ENCODE measurements at regions not wholly inside any gene's neighbourhood (a gene's known extent, or its start where the extent isn't known, plus 50 kb on each side); places are given as distances from the start of the nearest gene placed in this dataset.

DNA sequence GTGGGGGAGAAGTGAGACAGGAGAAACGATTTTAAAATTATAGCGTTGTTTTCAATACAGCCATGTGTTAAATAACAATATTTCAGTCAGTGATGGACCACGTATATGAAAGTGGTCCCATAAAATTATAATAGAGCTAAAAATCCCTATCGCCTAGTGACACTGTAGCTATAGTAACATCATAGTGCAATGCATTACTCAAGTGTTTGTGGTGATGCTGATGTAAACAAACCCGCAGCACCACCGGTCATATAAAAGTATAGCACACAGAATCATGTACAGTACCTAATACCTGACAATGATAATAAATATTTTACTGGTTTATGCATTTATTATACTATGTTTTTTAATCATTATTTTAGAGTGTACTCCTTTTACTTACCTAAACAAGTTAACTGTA, 407.4 kb upstream of the SEMA6A start:
- Histone ChIP-seq H3K4me1 (no peaks in the 10 kb centered on the region), H3K27ac (no peak overlapping the region), H3K4me3 (no peak overlapping the region), H3K27me3 (no peaks in the 10 kb centered on the region), H3K36me3 (no peaks in the 10 kb centered on the region), H3K9me3 (no peaks in the 10 kb centered on the region)
- TF ChIP-seq, protein P1, sequence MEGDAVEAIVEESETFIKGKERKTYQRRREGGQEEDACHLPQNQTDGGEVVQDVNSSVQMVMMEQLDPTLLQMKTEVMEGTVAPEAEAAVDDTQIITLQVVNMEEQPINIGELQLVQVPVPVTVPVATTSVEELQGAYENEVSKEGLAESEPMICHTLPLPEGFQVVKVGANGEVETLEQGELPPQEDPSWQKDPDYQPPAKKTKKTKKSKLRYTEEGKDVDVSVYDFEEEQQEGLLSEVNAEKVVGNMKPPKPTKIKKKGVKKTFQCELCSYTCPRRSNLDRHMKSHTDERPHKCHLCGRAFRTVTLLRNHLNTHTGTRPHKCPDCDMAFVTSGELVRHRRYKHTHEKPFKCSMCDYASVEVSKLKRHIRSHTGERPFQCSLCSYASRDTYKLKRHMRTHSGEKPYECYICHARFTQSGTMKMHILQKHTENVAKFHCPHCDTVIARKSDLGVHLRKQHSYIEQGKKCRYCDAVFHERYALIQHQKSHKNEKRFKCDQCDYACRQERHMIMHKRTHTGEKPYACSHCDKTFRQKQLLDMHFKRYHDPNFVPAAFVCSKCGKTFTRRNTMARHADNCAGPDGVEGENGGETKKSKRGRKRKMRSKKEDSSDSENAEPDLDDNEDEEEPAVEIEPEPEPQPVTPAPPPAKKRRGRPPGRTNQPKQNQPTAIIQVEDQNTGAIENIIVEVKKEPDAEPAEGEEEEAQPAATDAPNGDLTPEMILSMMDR (IDR thresholded peaks at IDR 0.05), result no peak
- no peak for TF ChIP-seq POLR2A (IDR thresholded peaks at IDR 0.05)
- DNase-seq, result no peak
- intact Hi-C loops (cut with DNase I), result no loop called here
- WGBS, 2 donors, result 77 to 87% methylated on average over 6 of the region's 6 CpGs

DNA sequence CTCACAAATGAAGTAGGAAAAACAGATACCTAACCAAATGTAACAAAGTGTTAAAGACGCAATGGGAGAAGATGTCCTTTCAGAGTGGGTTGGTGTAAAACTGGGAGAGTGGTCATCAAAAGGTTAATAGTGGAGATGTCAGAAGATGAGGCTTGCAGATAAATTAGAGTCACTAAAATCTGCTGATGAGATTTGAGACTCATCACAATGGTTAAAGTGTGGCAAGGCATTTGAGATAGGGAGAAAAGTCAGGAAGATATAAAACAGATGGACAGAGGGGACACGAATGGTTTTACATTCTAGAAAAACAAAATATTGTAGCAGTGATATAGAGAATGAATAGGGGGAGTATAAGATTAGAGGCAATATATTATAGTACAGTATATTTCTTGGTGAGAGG, 406.0 kb upstream of the SEMA6A start:
- H3K27ac ChIP-seq, result no peak overlapping the region
- H3K27me3 ChIP-seq, result no peaks in the 10 kb centered on the region
- no peak for DNase-seq

DNA sequence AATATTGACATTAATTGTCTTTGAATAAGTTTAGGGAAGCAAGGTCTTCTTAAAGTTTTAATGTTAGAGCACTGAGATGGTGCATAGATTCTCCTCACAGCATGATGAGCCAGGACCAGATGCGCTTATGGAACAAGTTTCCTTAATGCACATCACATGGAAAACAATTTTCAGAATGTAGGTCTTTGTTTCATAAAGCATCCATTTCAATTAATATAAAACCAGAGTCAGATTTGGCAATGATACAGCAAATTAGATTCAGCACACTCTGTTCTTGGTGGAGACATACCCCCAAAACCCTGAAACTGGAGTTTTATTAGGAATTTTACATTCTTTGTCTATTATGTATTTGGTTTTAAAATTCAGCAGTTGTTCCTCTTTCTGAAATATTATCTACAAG, 402.1 kb upstream of the SEMA6A start:
- DNase-seq, result no peak
- TF ChIP-seq, protein P1 (IDR thresholded peaks at IDR 0.05), result no peak
- TF ChIP-seq POLR2A (IDR thresholded peaks at IDR 0.05), result no peak
- WGBS, 2 donors, result 89 to 100% methylated on average over 1 of the region's 1 CpG
- intact Hi-C loops (cut with DNase I), result no loop called here
- Histone ChIP-seq H3K36me3 (no peaks in the 10 kb centered on the region), H3K9me3 (peaks cover 0 to 3% (median 0%) of the 10 kb centered on the region in 3 donors), H3K27me3 (no peaks in the 10 kb centered on the region), H3K4me1 (no peaks in the 10 kb centered on the region), H3K27ac (no peak overlapping the region), H3K4me3 (no peak overlapping the region)

More for the DNA sequence above, 406.0 kb upstream of the SEMA6A start:
- H3K9me3 ChIP-seq, result no peaks in the 10 kb centered on the region
- 74 to 81% methylated on average over 2 of the region's 2 CpGs for WGBS, 2 donors
- no peaks in the 10 kb centered on the region for H3K4me1 ChIP-seq
- no peak for TF ChIP-seq POLR2A (IDR thresholded peaks at IDR 0.05)
- TF ChIP-seq, protein P1 (IDR thresholded peaks at IDR 0.05), result no peak
- no peak overlapping the region for H3K4me3 ChIP-seq
- intact Hi-C loops (cut with DNase I), result no loop called here
- no peaks in the 10 kb centered on the region for H3K36me3 ChIP-seq

DNA sequence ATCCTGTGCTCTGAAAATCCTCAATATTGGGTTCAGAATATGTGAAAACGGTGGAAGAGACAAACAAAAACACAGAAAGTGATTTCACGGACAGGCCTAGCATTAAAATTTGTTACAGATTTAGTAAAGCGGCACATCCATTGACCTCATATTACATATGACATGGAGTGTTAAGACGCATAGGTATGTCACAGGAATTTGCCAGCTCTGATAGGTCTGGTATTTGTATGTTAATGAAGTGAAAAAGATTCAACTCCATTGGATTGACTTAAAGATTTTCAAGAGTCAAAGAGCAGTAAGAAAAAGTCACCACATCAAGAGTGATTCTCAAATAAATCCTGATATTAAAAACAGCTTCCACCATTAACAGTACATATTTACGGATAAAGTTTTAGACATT, 396.5 kb upstream of the SEMA6A start:
- Histone ChIP-seq H3K4me3 (no peak overlapping the region), H3K27me3 (no peaks in the 10 kb centered on the region), H3K9me3 (peaks cover 0 to 3% (median 0%) of the 10 kb centered on the region in 3 donors), H3K27ac (no peak overlapping the region), H3K36me3 (no peaks in the 10 kb centered on the region), H3K4me1 (no peaks in the 10 kb centered on the region)
- no peak for DNase-seq
- TF ChIP-seq, protein P1 (IDR thresholded peaks at IDR 0.05), result no peak
- TF ChIP-seq POLR2A (IDR thresholded peaks at IDR 0.05), result no peak
- 83 to 94% methylated on average over 5 of the region's 5 CpGs for WGBS, 2 donors
- intact Hi-C loops (cut with DNase I), result no loop called here

DNA sequence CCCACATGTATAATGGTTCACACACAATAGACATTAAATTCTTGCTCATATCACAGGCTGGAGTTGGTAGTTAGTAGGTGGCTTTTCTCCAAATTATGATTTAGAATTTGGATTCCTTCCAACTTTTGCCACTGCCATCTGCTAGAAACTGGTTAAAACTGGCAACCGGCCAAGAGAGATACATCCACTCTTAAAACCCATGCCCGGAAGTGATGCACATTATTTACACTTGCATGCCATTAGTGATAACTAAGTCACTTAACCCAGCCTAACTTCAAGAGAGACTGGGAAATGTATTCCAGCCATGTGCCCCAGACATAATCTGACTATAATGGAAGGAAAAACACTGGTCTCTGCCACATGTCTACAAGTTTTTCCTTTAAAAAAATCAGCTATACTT, 395.7 kb upstream of the SEMA6A start:
- H3K27ac ChIP-seq, result no peak overlapping the region
- no peaks in the 10 kb centered on the region for H3K4me1 ChIP-seq
- H3K9me3 ChIP-seq, result peaks cover 0 to 3% (median 0%) of the 10 kb centered on the region in 3 donors
- DNase-seq, result no peak
- no peaks in the 10 kb centered on the region for H3K36me3 ChIP-seq
- H3K27me3 ChIP-seq, result no peaks in the 10 kb centered on the region
- no peak for TF ChIP-seq POLR2A (IDR thresholded peaks at IDR 0.05)
- TF ChIP-seq, protein P1 (IDR thresholded peaks at IDR 0.05), result no peak
- 53 to 70% methylated on average over 2 of the region's 2 CpGs for whole genome bisulfite sequencing, 2 donors
- H3K4me3 ChIP-seq, result no peak overlapping the region
- intact Hi-C loops (cut with DNase I), result no loop called here
